ENCODE measurements at regions not wholly inside any gene's neighbourhood (a gene's known extent, or its start where the extent isn't known, plus 50 kb on each side); places are given as distances from the start of the nearest gene placed in this dataset.
A peak's percentile ranks its signal among the peaks of the same experiment; 100 is the strongest.

DNA sequence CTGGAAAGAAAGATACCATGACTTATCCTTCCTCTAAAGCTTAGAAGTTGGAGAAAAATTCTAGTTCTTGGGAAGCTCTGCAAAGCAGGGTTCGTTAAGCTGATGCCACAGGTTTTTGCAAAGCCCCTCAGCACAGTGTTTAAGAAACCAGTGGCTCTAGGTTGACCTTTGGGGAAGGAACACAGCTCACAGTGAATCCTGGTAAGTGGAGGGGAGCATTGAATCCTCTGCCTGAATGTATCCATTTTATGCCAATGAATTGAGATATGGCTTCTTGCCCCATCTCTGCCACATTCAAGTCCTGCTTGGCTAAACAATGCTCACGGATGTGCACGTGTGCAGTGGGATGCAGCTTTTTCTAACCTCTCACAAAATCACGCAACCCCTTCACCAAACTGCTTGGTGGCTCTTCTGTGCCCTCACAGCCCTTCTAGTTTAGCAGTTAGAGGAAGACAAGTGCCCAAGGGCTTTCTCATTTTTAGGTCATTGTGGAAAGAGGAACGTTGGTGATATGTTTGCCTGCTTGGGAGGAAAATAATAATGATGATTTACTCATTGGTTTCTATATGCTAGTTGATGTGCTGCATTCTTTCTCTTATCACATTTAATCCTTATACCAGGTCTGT is 111.3 kb downstream of the DAD1 start:
- TF ChIP-seq, protein P1, sequence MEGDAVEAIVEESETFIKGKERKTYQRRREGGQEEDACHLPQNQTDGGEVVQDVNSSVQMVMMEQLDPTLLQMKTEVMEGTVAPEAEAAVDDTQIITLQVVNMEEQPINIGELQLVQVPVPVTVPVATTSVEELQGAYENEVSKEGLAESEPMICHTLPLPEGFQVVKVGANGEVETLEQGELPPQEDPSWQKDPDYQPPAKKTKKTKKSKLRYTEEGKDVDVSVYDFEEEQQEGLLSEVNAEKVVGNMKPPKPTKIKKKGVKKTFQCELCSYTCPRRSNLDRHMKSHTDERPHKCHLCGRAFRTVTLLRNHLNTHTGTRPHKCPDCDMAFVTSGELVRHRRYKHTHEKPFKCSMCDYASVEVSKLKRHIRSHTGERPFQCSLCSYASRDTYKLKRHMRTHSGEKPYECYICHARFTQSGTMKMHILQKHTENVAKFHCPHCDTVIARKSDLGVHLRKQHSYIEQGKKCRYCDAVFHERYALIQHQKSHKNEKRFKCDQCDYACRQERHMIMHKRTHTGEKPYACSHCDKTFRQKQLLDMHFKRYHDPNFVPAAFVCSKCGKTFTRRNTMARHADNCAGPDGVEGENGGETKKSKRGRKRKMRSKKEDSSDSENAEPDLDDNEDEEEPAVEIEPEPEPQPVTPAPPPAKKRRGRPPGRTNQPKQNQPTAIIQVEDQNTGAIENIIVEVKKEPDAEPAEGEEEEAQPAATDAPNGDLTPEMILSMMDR (IDR thresholded peaks at IDR 0.05; ENCODE audit: extremely low read depth, missing control alignments) = no peak
- no peak for DNase-seq (ENCODE audit: low spot score)

DNA sequence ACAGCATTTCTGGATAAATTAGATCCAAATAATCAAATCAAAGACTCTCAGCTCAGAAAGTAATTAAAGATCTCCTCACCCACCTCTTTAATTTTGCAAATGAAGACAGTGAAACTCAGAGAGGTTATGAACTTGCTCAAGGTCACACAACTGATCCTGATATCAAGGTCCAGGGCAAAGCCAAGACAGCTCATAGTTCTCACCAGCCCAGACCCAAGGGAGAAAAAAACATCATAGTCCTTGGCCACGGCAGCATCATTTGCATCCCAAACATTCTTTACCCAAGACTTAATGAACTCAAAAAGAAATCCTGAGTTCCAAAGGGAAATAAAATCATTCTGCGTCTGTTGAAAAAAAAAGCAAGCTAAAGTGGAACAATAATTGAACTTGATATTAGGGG is 112.1 kb downstream of the DAD1 start:
- no peak for DNase-seq (ENCODE audit: low spot score)
- TF ChIP-seq, protein P1 (IDR thresholded peaks at IDR 0.05; ENCODE audit: extremely low read depth, missing control alignments) = no peak

- TF ChIP-seq, protein P1 (IDR thresholded peaks at IDR 0.05; ENCODE audit: extremely low read depth, missing control alignments) = no peak
- no peak for DNase-seq (ENCODE audit: low spot score)
Observed at GRCh38 chr14:22476005-22476751, 112.8 kb downstream of the DAD1 start.

- no peak for DNase-seq (ENCODE audit: low spot score)
- TF ChIP-seq, protein P1 (IDR thresholded peaks at IDR 0.05; ENCODE audit: extremely low read depth, missing control alignments) = no peak
Observed at GRCh38 chr14:22475381-22475780, 113.6 kb downstream of the DAD1 start.

DNA sequence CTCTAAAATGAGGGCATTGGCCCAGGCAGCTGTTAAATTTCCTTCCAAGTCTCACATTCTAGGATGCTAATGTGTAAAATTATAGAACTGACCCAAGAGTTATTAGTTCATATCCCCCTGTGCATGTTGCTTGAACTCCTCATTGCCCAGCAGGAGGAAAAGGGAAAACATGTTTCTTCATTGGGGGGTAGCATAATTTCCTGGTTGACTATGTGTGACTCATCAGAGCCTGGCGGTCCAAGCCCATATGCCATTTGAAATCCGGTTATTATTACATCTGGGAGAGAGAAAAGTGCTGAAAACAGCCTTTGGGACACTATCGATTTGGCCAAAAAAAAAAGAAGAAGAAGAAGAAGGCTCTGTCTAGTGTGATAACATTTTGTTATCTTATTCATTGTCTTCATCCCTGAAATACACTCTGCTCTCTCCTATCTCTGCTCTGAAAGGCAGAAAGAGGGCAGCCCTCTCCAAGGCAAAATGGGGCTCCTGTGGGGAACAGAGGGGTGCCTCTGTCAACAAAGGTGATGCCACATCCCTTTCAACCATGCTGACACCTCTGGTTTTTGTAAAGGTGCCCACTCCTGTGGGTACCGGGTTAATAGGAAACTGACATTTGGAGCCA is 114.2 kb downstream of the DAD1 start:
- no peak for DNase-seq (ENCODE audit: low spot score)
- TF ChIP-seq, protein P1 (IDR thresholded peaks at IDR 0.05; ENCODE audit: extremely low read depth, missing control alignments) = no peak

DNA sequence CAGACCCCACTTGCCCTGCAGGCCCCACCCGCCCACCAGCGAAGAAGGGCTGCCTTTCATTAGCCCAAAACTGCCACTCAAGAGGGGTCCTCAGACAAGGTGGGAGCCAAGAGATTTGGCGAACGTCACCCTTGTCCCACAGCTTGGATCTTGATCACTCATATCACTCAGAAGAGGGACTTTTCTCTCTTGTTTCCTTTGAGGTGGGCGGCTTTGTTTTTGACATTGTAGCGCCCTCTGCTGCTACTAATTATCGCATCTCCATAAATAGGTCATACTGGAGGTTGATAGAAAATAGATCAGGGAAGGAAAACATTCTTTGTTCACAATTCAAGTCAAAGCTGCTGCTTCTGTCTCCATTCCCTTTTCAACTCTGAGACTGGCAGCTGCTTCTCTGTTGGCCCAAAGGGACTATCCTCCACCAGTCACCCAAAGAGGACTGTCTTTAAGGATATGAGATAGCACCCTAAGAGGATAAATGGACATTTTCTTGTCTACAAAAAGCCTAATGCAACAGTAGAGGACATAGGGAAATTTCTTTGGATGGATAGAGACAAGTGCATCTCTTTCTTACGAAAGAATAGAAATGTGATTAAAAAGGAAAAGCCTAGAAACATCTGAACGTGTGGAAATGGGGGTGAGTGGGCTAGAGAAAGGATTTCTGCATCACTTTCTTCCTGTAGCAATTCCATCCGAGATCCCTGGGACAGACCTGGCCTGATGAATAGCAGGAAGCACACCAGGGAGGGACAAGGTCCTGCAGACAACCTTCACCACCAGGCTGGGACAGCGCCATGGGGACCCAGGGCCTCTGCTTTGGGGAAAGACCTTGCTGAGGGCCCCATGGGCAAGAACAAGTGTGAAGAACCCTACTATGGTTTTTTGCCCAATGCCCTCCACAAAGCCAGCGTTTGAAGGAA is 115.8 kb downstream of the DAD1 start:
- TF ChIP-seq, protein P1 (IDR thresholded peaks at IDR 0.05; ENCODE audit: extremely low read depth, missing control alignments) = peak; percentile 41
- DNase-seq (ENCODE audit: low spot score) = peak; percentile 72
